ENCODE measurements at regions not wholly inside any gene's neighbourhood (a gene's known extent, or its start where the extent isn't known, plus 50 kb on each side); places are given as distances from the start of the nearest gene placed in this dataset.

DNA sequence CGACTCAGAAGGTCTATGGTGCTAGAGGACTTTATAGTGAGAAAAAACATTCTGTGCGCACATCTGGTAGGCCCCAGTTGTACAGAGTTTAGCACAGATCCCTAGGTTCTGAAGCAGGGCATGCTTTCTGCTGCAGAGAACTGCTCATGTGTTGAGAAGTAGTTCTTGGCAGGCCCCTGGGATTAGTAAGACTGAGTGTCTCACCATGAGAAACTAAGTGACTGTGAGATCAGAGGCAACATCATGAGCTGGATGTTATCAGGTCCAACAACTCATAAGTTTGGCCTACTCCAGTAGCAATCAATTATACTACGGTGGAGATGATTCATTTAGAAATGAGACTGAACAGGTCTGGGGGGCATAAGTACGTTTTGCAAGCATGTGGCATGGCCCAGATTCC, 507.4 kb upstream of the KLF12 start:
- TF ChIP-seq CTCF (optimal IDR thresholded peaks at IDR 0.05 in 1 of 3, IDR thresholded peaks at IDR 0.05 in 1 of 3, conservative IDR thresholded peaks at IDR 0.05 in 1 of 3; ENCODE audit: extremely low read depth in 1 of 3, insufficient read depth in 2 of 3, low read length in 3 of 3) (no peak), EZH2 (IDR thresholded peaks at IDR 0.05; ENCODE audit: low read length) (no peak)
